ENCODE measurements at regions not wholly inside any gene's neighbourhood (a gene's known extent, or its start where the extent isn't known, plus 50 kb on each side); places are given as distances from the start of the nearest gene placed in this dataset.

DNA sequence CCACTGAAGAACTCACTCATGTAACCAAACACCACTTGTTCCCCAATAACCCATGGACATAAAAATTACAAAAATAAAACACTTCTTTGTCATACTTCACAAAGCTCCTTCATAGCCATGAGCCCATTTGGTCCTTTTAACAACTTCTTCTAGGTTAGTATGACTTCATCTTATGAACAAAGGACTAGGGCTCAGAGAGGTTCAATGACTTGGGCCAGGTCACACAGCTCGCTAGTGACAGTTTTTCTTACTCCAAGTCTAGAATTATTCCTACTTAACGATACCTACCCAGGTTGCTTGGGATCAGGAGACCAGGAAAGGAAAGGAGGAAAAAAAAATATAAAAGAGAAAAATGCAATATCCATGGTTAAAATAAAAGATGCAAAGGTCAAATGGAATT, 353.4 kb downstream of the SOX9 start:
- TF ChIP-seq CTCF (conservative IDR thresholded peaks at IDR 0.05; ENCODE audit: low read depth, low read length) (no peak), EZH2 (IDR thresholded peaks at IDR 0.05; ENCODE audit: borderline replicate concordance, low read depth, low read length, poor library complexity, severe bottlenecking) (no peak)

Data from A673 (cell line).